H54 (cell line): ENCODE measurements at regions not wholly inside any gene's neighbourhood (a gene's known extent, or its start where the extent isn't known, plus 50 kb on each side); places are given as distances from the start of the nearest gene placed in this dataset.

Experiments used
- DNase-seq: peaks from one replicate; pipeline ENCODE4 v3.0.0; 2011; ENCODE audit warnings: low spot score, mixed read lengths; ENCODE audit not compliant: insufficient read length
- FAIRE-seq: peaks from 3 replicates; lab custom pipeline; 2011; peaks lifted over from hg19 to GRCh38; lab: Jason Lieb, UNC
- POLR2A ChIP-seq: IDR thresholded peaks from 2 replicates; pipeline ENCODE4 v1.6.1; 2011; ENCODE audit warnings: low read depth, mild to moderate bottlenecking, low read length

DNA sequence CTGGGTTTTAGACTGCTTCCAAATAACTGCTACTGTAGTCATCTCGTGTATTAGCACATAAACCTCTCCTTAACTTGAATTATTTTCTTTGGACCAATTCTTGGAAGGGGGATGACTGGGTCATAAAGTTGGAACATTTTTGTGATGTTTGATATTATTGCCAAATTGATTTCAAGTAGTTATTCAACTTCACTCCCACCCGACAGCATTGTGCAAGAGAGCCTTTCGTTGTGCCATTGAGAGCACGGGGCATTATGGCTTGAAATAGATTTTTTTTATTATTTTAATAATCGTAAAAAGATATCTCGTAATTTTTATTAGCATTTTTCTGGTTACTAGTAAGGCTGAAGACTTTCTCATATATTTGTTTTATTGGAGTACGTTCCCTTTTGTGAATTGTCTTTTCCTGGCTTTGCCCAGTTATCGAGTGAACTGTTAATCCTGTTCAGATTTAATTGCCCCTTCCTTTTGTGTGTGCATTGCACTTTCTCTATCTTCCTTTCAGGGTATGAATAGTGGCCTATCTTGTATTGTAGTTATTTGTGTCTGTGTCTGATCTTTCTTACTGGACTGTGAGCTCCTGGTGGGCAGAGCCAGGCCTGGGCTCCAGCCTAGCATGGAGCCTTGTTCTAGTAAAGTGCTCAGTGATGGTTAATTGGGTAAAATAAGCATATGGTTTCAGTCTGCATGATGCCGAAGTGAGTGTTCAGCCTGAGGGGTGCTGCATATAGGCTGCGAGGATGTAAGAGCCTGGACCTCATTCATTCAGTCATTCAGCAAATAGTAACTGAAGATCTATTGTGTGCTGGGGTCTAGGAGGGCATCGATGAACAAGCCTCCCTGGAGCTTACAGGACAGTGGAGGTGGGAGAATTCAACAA, 93.5 kb upstream of the SHB start:
- FAIRE-seq: no peak
- no peak for DNase-seq
- TF ChIP-seq POLR2A: no peak

DNA sequence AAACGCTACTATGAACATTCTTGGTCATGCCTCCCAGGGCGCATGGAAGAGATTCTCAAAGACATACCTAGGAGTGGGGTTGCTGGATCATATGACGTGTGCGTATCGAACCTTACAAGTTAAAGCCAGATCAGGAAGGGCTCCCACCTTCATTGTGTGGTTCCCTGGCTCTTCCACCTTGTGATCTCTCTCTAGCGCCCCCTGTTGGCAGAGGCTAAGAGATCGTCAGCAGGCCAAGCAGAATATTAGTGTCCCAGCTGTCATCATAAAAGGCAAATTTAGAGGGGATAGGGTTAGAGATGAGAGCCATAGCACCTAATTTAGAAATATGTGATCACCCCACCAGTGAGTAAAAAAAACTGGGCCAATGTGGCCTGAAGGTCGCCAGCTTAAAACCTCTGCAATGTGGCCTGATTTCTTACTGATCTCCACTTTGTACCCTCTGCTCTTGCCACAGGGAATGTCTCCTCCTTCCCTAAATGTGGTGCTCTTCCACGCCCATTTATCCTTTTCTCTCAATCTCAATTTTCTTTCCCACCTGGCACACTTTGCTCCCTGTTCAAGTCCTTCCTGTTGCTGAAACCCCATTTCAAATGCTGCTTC, 91.7 kb upstream of the SHB start:
- FAIRE-seq (no peak), DNase-seq (peak; percentile 31)

DNA sequence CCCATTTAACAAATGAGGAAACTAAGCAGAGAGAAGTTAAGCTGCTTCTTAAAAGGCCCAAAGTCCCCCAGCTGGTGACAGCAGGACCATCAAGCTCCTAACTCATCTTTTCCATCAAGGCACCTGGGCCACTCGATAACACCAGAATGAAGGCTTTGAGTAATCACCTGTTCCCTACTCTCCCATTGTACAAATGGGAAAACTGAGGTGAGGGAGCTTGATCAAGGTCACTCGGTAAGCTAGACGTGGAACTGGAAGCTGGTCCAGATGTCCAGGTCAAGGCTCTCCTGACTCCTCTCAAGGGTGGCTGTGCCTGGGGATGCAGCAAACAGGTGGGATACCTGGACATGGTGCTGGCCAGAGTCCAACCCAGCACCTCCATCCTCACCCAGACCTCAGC, 90.6 kb upstream of the SHB start:
- TF ChIP-seq POLR2A: no peak
- FAIRE-seq (no peak), DNase-seq (no peak)

More for the DNA sequence above, 91.7 kb upstream of the SHB start:
- no peak for TF ChIP-seq POLR2A

DNA sequence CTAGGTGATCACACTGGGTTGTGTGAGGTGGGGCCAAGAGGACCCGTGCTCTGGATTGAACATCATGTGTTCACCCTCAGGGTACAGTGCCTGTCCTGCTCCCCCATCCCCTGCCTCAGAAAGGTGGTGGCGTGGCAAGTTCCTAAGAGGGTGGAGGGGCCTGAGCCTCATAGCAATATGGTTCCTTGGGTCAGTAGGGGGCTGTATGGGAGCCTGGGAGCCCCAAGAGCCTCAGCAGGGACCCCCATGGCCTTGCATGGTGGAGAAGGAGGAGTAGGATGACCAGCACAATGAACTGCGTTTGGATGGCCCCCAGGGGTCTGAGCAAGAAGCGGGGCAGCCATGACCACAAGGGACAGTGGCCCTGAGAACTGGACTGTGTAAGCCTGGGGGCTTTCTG, 89.6 kb upstream of the SHB start:
- DNase-seq: no peak
- no peak for FAIRE-seq
- TF ChIP-seq POLR2A: no peak

DNA sequence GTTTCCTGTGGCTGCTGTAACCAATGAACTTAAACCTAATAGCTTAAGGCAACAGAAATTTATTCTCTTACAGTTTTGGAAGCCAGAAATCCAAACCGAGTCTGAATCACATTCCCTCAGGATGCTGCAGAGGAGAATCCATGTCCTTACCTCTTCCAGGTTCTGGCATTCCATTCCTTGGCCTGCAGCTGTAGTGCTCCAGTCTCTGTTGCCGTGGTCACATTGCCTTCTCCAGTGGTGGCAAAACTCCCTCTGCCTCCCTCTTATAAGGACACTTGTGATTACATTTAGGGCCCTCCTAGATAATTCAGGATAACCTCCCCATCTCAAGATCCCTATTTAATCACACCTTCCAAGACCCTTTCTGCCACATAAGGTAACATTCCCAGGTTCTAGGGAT, 88.7 kb upstream of the SHB start:
- no peak for DNase-seq
- FAIRE-seq: no peak

DNA sequence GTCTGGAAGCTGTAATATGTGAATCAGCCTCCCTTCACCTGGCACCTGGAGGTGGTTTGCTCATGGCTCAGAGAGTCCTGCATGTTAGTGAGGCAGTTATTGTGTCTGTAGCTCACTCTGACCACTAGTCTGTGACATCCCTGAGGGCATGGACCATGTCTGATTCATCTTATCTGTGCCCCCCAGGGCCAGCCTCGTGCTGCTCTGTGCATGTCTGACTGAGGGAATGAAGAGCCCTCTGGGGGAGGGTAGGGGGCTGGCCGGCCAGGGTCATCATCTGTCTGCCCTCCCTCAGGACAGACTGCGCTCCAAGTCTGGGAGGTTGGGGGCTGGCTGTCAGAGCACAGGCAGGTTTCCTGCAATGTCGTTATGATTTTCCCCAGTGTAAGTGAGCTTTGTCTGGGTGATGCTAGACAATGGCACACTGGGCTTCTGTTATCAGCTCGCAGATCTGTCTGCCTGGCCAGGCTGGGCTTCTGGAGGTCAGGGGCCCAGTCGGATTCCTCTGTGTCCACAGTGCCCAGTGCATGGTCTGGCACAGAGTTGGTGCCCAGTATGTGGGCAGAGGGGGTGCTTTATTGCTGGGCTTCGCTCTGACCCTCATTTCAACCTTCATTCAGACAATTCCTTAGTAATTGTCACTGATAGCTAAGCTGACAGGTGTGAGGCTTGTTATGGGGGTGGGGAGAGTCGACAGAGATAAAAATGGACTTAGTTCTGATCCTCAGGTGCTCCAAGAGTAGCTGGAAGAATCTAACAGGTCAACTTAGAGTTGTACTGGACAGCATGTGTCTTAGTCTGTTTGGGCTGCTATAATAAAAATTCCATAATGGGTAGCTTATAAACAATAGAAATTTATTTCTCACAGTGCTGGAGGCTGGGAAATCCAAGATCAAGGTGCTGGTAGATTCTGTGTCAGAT, 85.7 kb upstream of the SHB start:
- no peak for DNase-seq
- no peak for TF ChIP-seq POLR2A
- FAIRE-seq: no peak

More for the DNA sequence above, 88.7 kb upstream of the SHB start:
- TF ChIP-seq POLR2A: no peak

DNA sequence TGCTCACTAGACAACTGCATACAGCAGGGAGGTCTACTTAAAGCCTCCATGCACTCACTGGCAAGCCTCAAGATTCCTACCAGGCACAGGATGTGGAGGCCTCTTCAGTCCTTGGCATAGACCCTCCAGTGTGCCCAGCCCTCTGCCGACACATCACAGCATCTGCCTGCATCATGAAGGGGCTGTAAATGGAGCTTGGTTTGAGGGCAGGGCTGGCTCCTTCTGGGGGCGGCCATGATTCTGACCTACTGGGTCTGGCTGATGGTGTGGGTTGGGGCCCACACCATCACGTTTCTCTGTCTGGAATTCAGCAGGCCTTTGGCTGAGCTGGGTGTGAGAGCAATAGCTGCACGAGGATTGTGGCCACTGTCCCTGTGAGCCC, 84.9 kb upstream of the SHB start:
- no peak for TF ChIP-seq POLR2A
- FAIRE-seq: no peak
- no peak for DNase-seq

DNA sequence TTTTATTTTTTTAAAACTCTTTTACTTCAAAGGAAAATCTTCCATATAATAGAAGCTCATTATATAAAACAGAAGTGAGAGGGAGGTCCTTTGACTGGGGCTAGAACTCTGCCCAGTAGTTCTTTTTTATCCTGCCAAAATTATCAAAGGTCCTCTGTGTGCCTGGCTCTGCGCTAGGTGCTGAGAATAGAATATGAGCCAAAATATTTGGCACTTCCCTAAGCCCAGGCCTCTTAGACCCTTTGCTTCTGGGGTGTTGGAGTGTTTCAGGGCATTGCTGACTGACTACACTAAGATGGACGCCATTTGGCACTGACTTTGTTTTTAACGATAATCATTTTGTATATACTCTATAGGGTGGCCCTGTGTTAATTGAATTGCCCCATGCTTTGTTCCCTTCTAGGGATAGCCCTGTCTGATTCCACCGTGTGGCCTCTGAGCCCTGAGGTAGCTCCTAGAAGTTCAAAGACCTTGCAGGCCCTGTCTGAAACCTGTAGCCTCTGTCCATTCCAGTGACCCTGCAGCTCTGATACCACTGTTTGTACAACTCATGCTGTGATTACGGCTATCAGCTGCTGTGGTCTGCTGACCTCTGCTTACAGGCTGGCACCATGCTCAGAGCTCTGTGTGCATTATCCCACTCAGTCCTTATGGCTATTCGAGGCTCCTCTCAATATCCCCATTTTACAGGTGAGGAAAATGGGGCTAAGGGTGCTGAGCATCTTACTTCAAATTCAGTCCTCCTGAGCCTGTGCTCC, 84.3 kb upstream of the SHB start:
- TF ChIP-seq POLR2A: no peak
- FAIRE-seq: no peak
- DNase-seq: no peak

DNA sequence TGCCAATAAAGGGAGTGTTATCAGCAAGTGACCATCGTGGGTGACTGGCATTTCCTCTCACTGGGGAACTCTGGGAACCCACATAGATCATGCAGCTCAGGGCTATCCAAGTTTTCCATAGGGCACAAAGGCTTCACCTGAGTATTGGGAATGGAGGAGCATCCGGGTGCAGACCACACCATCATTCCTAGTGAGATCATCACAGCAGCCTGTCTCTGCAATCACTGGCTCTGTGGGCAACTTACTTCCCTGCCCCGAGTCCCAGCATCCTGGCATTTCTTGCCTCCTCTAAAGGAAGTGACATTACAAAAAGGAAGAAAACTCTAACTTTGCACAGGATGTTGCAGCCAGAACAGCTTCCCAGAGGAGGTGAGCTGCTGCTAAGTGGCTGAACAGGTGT, 80.6 kb upstream of the SHB start:
- DNase-seq (no peak), FAIRE-seq (no peak)
- TF ChIP-seq POLR2A: no peak

DNA sequence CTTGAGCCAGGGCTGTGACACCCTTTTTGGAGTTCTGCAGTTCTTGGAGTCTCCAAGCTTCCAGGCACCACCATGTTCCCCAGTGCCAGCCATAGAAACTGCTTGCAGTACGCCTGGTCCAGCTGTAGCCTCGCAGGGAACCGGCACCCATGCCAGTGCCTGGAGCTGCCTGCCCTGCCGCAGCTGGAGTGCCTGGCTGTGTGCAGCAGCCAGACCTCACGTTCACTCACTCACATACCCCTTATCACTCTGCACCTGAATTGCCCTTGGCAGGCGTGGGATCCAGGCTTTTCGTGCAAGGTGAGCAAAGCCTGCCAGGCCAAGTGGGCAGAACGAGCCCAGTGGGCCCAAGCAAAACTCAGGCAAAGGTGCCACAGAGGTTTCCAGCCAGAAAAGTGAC, 77.8 kb upstream of the SHB start:
- DNase-seq: no peak
- no peak for TF ChIP-seq POLR2A
- no peak for FAIRE-seq

DNA sequence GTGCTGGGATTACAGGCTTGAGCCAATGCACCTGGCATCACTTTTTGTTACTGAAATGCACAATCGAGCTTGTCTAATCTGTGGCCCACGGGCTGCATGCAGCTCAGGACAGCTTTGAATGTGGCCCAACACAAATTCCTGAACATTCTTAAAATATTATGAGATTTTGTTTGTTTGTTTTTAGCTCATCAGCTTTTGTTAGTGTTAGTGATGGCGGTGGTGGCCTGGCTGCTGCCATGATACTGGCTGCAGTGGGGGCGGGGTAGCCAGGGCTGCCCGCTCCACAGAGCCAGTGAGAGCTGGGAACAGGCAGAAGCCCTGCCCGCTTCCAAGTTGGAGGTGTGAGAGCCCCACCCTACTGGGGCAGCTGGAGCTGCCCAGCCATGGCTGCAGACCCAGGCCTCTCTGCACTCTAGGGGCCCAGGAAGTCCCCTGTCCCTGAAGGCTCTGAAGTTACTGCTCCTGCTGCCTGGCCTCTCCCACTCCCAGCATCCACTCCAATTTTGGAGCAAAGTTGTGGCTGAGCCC, 76.6 kb upstream of the SHB start:
- FAIRE-seq (no peak), DNase-seq (no peak)
- no peak for TF ChIP-seq POLR2A

DNA sequence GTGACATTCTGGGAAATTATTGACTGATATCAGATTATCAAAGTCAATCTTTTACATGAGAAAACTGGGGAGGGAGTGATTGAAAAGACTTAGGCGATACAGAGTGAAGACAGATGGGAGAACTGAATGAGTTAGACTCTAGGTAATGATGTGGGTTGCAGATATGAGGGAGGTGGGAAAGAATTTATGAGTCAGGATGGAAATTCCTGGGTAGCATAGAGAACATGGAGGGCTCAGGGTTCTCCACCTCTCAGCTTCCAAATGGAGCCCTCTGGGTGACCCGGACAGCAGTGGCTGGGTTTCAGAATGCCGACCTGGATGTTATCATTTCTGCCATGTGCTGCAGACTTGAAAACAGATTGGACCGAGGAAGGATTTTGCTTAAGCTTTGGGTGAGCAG, 75.4 kb upstream of the SHB start:
- FAIRE-seq: peak; percentile 11
- TF ChIP-seq POLR2A: no peak
- DNase-seq: no peak
